OCI-LY7 (cell line): ENCODE measurements at regions not wholly inside any gene's neighbourhood (a gene's known extent, or its start where the extent isn't known, plus 50 kb on each side); places are given as distances from the start of the nearest gene placed in this dataset.

Experiments used
- CTCF ChIP-seq: fragments of 200-600 bp; sonication (generic); conservative IDR thresholded peaks from 2 replicates; pipeline ENCODE4 v1.5.1; 2014; ENCODE audit warnings: mild to moderate bottlenecking, antibody characterized with exemption, low read length, moderate library complexity, mixed read lengths
- EZH2phosphoT487 ChIP-seq: fragments of 200-600 bp; sonication (generic); IDR thresholded peaks from 2 replicates; pipeline ENCODE4 v1.6.1; 2018; ENCODE audit warnings: low read depth, borderline replicate concordance, mild to moderate bottlenecking, mixed run types, antibody characterized with exemption, low read length, moderate library complexity, mixed read lengths

GRCh38 chr12:97358361-97358760, 104.2 kb upstream of the RMST start:
- TF ChIP-seq CTCF (no peak), EZH2phosphoT487 (no peak)
